GM23338 (cell line): ENCODE measurements at regions not wholly inside any gene's neighbourhood (a gene's known extent, or its start where the extent isn't known, plus 50 kb on each side); places are given as distances from the start of the nearest gene placed in this dataset.

Experiments used
- ATAC-seq: fragments of 200-7000 bp; cut with Tn5 transposase; 3 replicates; pipeline ENCODE4 v1.9.1; 2020
- DNase-seq: peaks from one replicate; pipeline ENCODE4 v3.0.0-alpha.2; 2015; ENCODE audit warnings: low spot score
- H2AFZ ChIP-seq: fragments of 200-600 bp; sonication (generic); 2 replicates; pipeline ENCODE4 v1.8.0; 2016; ENCODE audit warnings: antibody characterized with exemption, mild to moderate bottlenecking, moderate library complexity
- H3F3A ChIP-seq: fragments of 200-600 bp; sonication (generic); replicated peaks from 2 replicates; pipeline ENCODE4 v1.8.0; 2017; ENCODE audit warnings: antibody characterized with exemption, mixed run types, low read depth
- H3K27ac ChIP-seq: fragments of 200-600 bp; sonication (generic); 2 replicates; pipeline ENCODE4 v1.6.1; 2016; ENCODE audit warnings: low read depth
- H3K27me3 ChIP-seq: fragments of 200-600 bp; sonication (generic); 2 replicates; pipeline ENCODE4 v1.8.0; 2016; ENCODE audit warnings: mild to moderate bottlenecking, mixed run types, moderate library complexity; ENCODE audit not compliant: insufficient read depth
- H3K36me3 ChIP-seq: fragments of 200-600 bp; sonication (generic); 2 replicates; pipeline ENCODE4 v1.8.0; 2016; ENCODE audit warnings: mild to moderate bottlenecking; ENCODE audit not compliant: insufficient read depth
- H3K4me1 ChIP-seq: fragments of 200-600 bp; sonication (generic); 2 replicates; pipeline ENCODE4 v1.8.0; 2016; ENCODE audit warnings: mild to moderate bottlenecking, moderate library complexity; ENCODE audit not compliant: insufficient read depth
- H3K4me2 ChIP-seq: fragments of 200-600 bp; sonication (generic); 2 replicates; pipeline ENCODE4 v1.7.1; 2017; ENCODE audit warnings: mixed run types
- H3K4me3 ChIP-seq: fragments of 200-600 bp; sonication (generic); 2 replicates; pipeline ENCODE4 v1.6.1; 2016; ENCODE audit warnings: mixed run types
- H3K79me2 ChIP-seq: fragments of 200-600 bp; sonication (generic); replicated peaks from 2 replicates; pipeline ENCODE4 v1.8.0; 2017; ENCODE audit warnings: mild to moderate bottlenecking; ENCODE audit not compliant: insufficient read depth
- H3K9me2 ChIP-seq: fragments of 200-600 bp; sonication (generic); 2 replicates; pipeline ENCODE4 v1.8.0; 2017; ENCODE audit not compliant: insufficient read depth
- H4K20me1 ChIP-seq: fragments of 200-600 bp; sonication (generic); replicated peaks from 2 replicates; pipeline ENCODE4 v1.8.0; 2017; ENCODE audit warnings: mild to moderate bottlenecking; ENCODE audit not compliant: insufficient read depth
- H3K27ac Mint-ChIP-seq: 2 replicates; pipeline ENCODE4 v1.8.0; 2020; ENCODE audit warnings: inconsistent platforms, mild to moderate bottlenecking, moderate library complexity, mixed read lengths
- H3K27me3 Mint-ChIP-seq: 3 replicates; pipeline ENCODE4 v1.8.0; 2022; ENCODE audit warnings: low read depth, mild to moderate bottlenecking, moderate library complexity, mixed read lengths, inconsistent platforms; ENCODE audit not compliant: insufficient read depth, poor library complexity
- H3K36me3 Mint-ChIP-seq: 3 replicates; pipeline ENCODE4 v1.8.0; 2021; ENCODE audit warnings: low read depth, mild to moderate bottlenecking, inconsistent platforms, moderate library complexity, mixed read lengths
- H3K4me1 Mint-ChIP-seq: 3 replicates; pipeline ENCODE4 v1.8.0; 2020; ENCODE audit warnings: mild to moderate bottlenecking, inconsistent platforms, mixed read lengths
- H3K4me3 Mint-ChIP-seq: 3 replicates; pipeline ENCODE4 v1.8.0; 2021; ENCODE audit warnings: moderate library complexity, mild to moderate bottlenecking, inconsistent platforms, mixed read lengths
- H3K9me3 Mint-ChIP-seq: 3 replicates; pipeline ENCODE4 v1.8.0; 2020; ENCODE audit warnings: moderate library complexity, mild to moderate bottlenecking, inconsistent platforms, mixed read lengths
- CREB1 ChIP-seq: fragments of 250-450 bp; sonication (Bioruptor Pico); IDR thresholded peaks from 2 replicates; pipeline ENCODE4 v1.5.0; 2020; ENCODE audit warnings: low read depth, mild to moderate bottlenecking, moderate library complexity
- CTCF ChIP-seq, 2 experiments: fragments of 200-600 bp in 1 of 2; sonication (generic) in 1 of 2; conservative IDR thresholded peaks; 2 replicates each; pipeline versions ENCODE4 v1.5.1 to v1.6.1; 2016 to 2017; ENCODE audit warnings: antibody characterized with exemption in 2 of 2, low read depth in 2 of 2, mild to moderate bottlenecking in 2 of 2, moderate library complexity in 1 of 2
- ETS1 ChIP-seq: IDR thresholded peaks from 2 replicates; pipeline ENCODE4 v1.6.1; 2016; ENCODE audit warnings: antibody characterized with exemption
- EZH2 ChIP-seq: fragments of 200-600 bp; sonication (generic); IDR thresholded peaks from one replicate; pipeline ENCODE4 v1.8.0; 2017; ENCODE audit warnings: antibody characterized with exemption, mild to moderate bottlenecking, low read depth; ENCODE audit not compliant: unreplicated experiment
- EZH2phosphoT487 ChIP-seq: fragments of 200-600 bp; sonication (generic); IDR thresholded peaks from one replicate; pipeline ENCODE4 v1.8.1; 2018; ENCODE audit warnings: antibody characterized with exemption; ENCODE audit not compliant: unreplicated experiment
- JUNB ChIP-seq: IDR thresholded peaks from one replicate; pipeline ENCODE4 v1.6.1; 2016; ENCODE audit warnings: antibody characterized with exemption; ENCODE audit not compliant: unreplicated experiment
- NANOG ChIP-seq: IDR thresholded peaks from 2 replicates; pipeline ENCODE4 v1.6.1; 2016; ENCODE audit warnings: antibody characterized with exemption, borderline replicate concordance
- POLR2AphosphoS5 ChIP-seq: IDR thresholded peaks from 2 replicates; pipeline ENCODE4 v1.6.1; 2016; ENCODE audit warnings: antibody characterized with exemption, low read depth
- REST ChIP-seq: IDR thresholded peaks from one replicate; pipeline ENCODE4 v1.6.1; 2018; ENCODE audit warnings: antibody characterized with exemption; ENCODE audit not compliant: unreplicated experiment
- STAT1 ChIP-seq: IDR thresholded peaks from one replicate; pipeline ENCODE4 v1.6.1; 2016; ENCODE audit warnings: antibody characterized with exemption; ENCODE audit not compliant: unreplicated experiment
- ZNF114 ChIP-seq: fragments of 250-450 bp; sonication (Bioruptor Pico); IDR thresholded peaks from 2 replicates; pipeline ENCODE4 v1.5.0; 2020; ENCODE audit warnings: mild to moderate bottlenecking, moderate library complexity
- ZNF331 ChIP-seq: fragments of 250-450 bp; sonication (Bioruptor Pico); IDR thresholded peaks from 2 replicates; pipeline ENCODE4 v1.5.0; 2020; ENCODE audit warnings: low read depth, mild to moderate bottlenecking, moderate library complexity
- TF ChIP-seq, protein P1 (sequence below): fragments of 250-450 bp; sonication (Bioruptor Pico); IDR thresholded peaks from 2 replicates; pipeline ENCODE4 v1.5.0; 2020; ENCODE audit warnings: mild to moderate bottlenecking, moderate library complexity

GRCh38 chr19:30171795-30172612, 200.2 kb upstream of the ZNF536 start:
- Mint-ChIP-seq H3K27ac (no peak overlapping the region), H3K9me3 (peaks cover 4% of the 10 kb centered on the region; the same call in 1 of the 3 replicates), H3K4me3 (no peak overlapping the region), H3K36me3 (peaks cover 4% of the 10 kb centered on the region; the same call in 1 of the 3 replicates), H3K27me3 (peaks cover 10% of the 10 kb centered on the region), H3K4me1 (peaks cover 3% of the 10 kb centered on the region; the same call in 1 of the 3 replicates)
- ATAC-seq (no peak), DNase-seq (no peak)
- Histone ChIP-seq H3K4me3 (no peak overlapping the region), H3K36me3 (no peaks in the 10 kb centered on the region), H3K4me2 (no peak overlapping the region), H2AFZ (no peak overlapping the region), H3F3A (no peaks in the 10 kb centered on the region), H3K27me3 (no peaks in the 10 kb centered on the region), H4K20me1 (no peaks in the 10 kb centered on the region), H3K4me1 (peaks cover 5% of the 10 kb centered on the region; the same call in 1 of the 2 replicates), H3K79me2 (no peaks in the 10 kb centered on the region), H3K9me2 (no peaks in the 10 kb centered on the region), H3K27ac (no peak overlapping the region)
- no peak for TF ChIP-seq ETS1
- TF ChIP-seq CREB1 (CRISPR knock-in tag), result no peak
- no peak for TF ChIP-seq CTCF (conservative IDR thresholded peaks at IDR 0.05; ENCODE audit: low read depth in 2 of 2)
- TF ChIP-seq POLR2AphosphoS5, result no peak
- no peak for TF ChIP-seq EZH2phosphoT487
- no peak for TF ChIP-seq EZH2
- TF ChIP-seq ZNF331 (CRISPR knock-in tag), result no peak
- TF ChIP-seq NANOG, result no peak
- TF ChIP-seq STAT1, result no peak
- TF ChIP-seq ZNF114, result no peak
- no peak for TF ChIP-seq JUNB
- no peak for TF ChIP-seq REST
- TF ChIP-seq, protein P1, sequence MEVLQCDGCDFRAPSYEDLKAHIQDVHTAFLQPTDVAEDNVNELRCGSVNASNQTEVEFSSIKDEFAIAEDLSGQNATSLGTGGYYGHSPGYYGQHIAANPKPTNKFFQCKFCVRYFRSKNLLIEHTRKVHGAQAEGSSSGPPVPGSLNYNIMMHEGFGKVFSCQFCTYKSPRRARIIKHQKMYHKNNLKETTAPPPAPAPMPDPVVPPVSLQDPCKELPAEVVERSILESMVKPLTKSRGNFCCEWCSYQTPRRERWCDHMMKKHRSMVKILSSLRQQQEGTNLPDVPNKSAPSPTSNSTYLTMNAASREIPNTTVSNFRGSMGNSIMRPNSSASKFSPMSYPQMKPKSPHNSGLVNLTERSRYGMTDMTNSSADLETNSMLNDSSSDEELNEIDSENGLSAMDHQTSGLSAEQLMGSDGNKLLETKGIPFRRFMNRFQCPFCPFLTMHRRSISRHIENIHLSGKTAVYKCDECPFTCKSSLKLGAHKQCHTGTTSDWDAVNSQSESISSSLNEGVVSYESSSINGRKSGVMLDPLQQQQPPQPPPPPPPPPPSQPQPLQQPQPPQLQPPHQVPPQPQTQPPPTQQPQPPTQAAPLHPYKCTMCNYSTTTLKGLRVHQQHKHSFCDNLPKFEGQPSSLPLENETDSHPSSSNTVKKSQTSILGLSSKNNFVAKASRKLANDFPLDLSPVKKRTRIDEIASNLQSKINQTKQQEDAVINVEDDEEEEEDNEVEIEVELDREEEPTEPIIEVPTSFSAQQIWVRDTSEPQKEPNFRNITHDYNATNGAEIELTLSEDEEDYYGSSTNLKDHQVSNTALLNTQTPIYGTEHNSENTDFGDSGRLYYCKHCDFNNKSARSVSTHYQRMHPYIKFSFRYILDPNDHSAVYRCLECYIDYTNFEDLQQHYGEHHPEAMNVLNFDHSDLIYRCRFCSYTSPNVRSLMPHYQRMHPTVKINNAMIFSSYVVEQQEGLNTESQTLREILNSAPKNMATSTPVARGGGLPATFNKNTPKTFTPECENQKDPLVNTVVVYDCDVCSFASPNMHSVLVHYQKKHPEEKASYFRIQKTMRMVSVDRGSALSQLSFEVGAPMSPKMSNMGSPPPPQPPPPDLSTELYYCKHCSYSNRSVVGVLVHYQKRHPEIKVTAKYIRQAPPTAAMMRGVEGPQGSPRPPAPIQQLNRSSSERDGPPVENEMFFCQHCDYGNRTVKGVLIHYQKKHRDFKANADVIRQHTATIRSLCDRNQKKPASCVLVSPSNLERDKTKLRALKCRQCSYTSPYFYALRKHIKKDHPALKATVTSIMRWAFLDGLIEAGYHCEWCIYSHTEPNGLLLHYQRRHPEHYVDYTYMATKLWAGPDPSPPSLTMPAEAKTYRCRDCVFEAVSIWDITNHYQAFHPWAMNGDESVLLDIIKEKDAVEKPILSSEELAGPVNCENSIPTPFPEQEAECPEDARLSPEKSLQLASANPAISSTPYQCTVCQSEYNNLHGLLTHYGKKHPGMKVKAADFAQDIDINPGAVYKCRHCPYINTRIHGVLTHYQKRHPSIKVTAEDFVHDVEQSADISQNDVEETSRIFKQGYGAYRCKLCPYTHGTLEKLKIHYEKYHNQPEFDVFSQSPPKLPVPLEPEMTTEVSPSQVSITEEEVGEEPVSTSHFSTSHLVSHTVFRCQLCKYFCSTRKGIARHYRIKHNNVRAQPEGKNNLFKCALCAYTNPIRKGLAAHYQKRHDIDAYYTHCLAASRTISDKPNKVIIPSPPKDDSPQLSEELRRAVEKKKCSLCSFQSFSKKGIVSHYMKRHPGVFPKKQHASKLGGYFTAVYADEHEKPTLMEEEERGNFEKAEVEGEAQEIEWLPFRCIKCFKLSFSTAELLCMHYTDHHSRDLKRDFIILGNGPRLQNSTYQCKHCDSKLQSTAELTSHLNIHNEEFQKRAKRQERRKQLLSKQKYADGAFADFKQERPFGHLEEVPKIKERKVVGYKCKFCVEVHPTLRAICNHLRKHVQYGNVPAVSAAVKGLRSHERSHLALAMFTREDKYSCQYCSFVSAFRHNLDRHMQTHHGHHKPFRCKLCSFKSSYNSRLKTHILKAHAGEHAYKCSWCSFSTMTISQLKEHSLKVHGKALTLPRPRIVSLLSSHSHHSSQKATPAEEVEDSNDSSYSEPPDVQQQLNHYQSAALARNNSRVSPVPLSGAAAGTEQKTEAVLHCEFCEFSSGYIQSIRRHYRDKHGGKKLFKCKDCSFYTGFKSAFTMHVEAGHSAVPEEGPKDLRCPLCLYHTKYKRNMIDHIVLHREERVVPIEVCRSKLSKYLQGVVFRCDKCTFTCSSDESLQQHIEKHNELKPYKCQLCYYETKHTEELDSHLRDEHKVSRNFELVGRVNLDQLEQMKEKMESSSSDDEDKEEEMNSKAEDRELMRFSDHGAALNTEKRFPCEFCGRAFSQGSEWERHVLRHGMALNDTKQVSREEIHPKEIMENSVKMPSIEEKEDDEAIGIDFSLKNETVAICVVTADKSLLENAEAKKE (CRISPR knock-in tag), result no peak
